AG09309 (cell line): ENCODE measurements at regions not wholly inside any gene's neighbourhood (a gene's known extent, or its start where the extent isn't known, plus 50 kb on each side); places are given as distances from the start of the nearest gene placed in this dataset.

ENCODE experiments used
- DNase-seq: peaks from one replicate; pipeline ENCODE4 v3.0.0-alpha.2; 2010; ENCODE audit warnings: low read depth
- H3K4me3 ChIP-seq: 2 replicates; pipeline ENCODE4 v1.5.1; 2011; ENCODE audit warnings: mild to moderate bottlenecking, low read depth, low read length, moderate library complexity; ENCODE audit not compliant: control insufficient read depth
- CTCF ChIP-seq: IDR thresholded peaks from 2 replicates; pipeline ENCODE4 v1.5.1; 2011; ENCODE audit warnings: mild to moderate bottlenecking, low read depth, low read length, inconsistent platforms; ENCODE audit not compliant: insufficient read depth, control insufficient read depth; ENCODE audit errors: missing control alignments

GRCh38 chr20:24810676-24811407 is 138.2 kb upstream of the CST7 start:
- no peak overlapping the region for H3K4me3 ChIP-seq
- TF ChIP-seq CTCF: no peak
- DNase-seq: no peak

- no peak for TF ChIP-seq CTCF
- H3K4me3 ChIP-seq: no peak overlapping the region
- DNase-seq: no peak
These were observed 136.7 kb upstream of the CST7 start for GRCh38 chr20:24812373-24812772.

- no peak for DNase-seq
- H3K4me3 ChIP-seq: no peak overlapping the region
These were observed 136.0 kb upstream of the CST7 start for GRCh38 chr20:24813080-24813479.

GRCh38 chr20:24813496-24813895 is 135.6 kb upstream of the CST7 start:
- no peak overlapping the region for H3K4me3 ChIP-seq
- TF ChIP-seq CTCF: no peak
- no peak for DNase-seq

More at GRCh38 chr20:24813080-24813479, 136.0 kb upstream of the CST7 start:
- no peak for TF ChIP-seq CTCF

GRCh38 chr20:24813936-24814335 is 135.1 kb upstream of the CST7 start:
- H3K4me3 ChIP-seq: no peak overlapping the region
- no peak for DNase-seq
- TF ChIP-seq CTCF: no peak

- no peak for TF ChIP-seq CTCF
- H3K4me3 ChIP-seq: no peak overlapping the region
- no peak for DNase-seq
These were observed 134.4 kb upstream of the CST7 start for GRCh38 chr20:24814556-24815195.
